Heart left ventricle (tissue), 16 donors: ENCODE measurements at regions not wholly inside any gene's neighbourhood (a gene's known extent, or its start where the extent isn't known, plus 50 kb on each side); places are given as distances from the start of the nearest gene placed in this dataset.

Source experiments
- ATAC-seq, 4 donors: fragments of 200-7000 bp; cut with Tn5 transposase; one replicate each; pipeline ENCODE4 v1.9.1; 2020 to 2022; ENCODE audit warnings: moderate library complexity in 4 of 4, mild to moderate bottlenecking in 3 of 4, moderate number of reproducible peaks in 1 of 4
- DNase-seq, 5 donors: peaks; one replicate each; pipeline ENCODE4 v3.0.0-alpha.2; 2020
- H3K27ac ChIP-seq, 12 donors: fragments of 200-600 bp; sonication (generic) in 4 of 12; one replicate each; pipeline versions ENCODE4 v1.5.0 to v1.8.0; 2016 to 2022; ENCODE audit warnings: mild to moderate bottlenecking in 2 of 12
- H3K27me3 ChIP-seq, 9 donors: fragments of 200-600 bp; sonication (generic) in 2 of 9; one replicate each; pipeline versions ENCODE4 v1.5.1 to v1.8.0; 2016 to 2022; ENCODE audit warnings: mild to moderate bottlenecking in 3 of 9
- H3K36me3 ChIP-seq, 9 donors: fragments of 200-600 bp; sonication (generic) in 2 of 9; one replicate each; pipeline versions ENCODE4 v1.5.0 to v1.8.0; 2018 to 2022; ENCODE audit warnings: mild to moderate bottlenecking in 2 of 9
- H3K4me1 ChIP-seq, 12 donors: fragments of 200-600 bp; sonication (generic) in 4 of 12; one replicate each; pipeline versions ENCODE4 v1.5.0 to v1.8.0; 2016 to 2022; ENCODE audit warnings: mild to moderate bottlenecking in 3 of 12
- H3K4me3 ChIP-seq, 12 donors: fragments of 200-600 bp; sonication (generic) in 4 of 12; one replicate each; pipeline versions ENCODE4 v1.5.0 to v1.8.0; 2017 to 2022; ENCODE audit warnings: mild to moderate bottlenecking in 9 of 12, moderate library complexity in 4 of 12
- H3K9me3 ChIP-seq, 12 donors: fragments of 200-600 bp; sonication (generic) in 4 of 12; one replicate each; pipeline versions ENCODE4 v1.5.0 to v1.8.0; 2016 to 2022; ENCODE audit warnings: mild to moderate bottlenecking in 1 of 12
- POLR2A ChIP-seq, 2 donors: fragments of 450-650 bp; IDR thresholded peaks; one replicate each; pipeline ENCODE4 v1.6.1; 2017; ENCODE audit warnings: antibody characterized with exemption in 2 of 2, mild to moderate bottlenecking in 2 of 2, moderate library complexity in 2 of 2
- WGBS, 4 donors: extraction: QIAGEN DNeasy Blood & Tissue Kit in 2 of 4; methylation state at CpG; one replicate each; pipeline versions ENCODE4 v1.1.5 to v1.1.7; 2013 to 2018; 5-methylcytosine and 5-hydroxymethylcytosine counted together
- intact Hi-C, 10 donors: fragments of 100-400 bp; cut with DNase I; formaldehyde crosslinking; loops; one replicate each; pipeline versions ENCODE4 v1.11.1 to v1.14.2; 2022
- TF ChIP-seq, protein P1 (sequence below), 12 donors: fragments of 200-600 bp; sonication (generic) in 4 of 12; IDR thresholded peaks; one replicate each; pipeline versions ENCODE4 v1.5.0 to v1.8.0; 2018 to 2022; ENCODE audit warnings: antibody characterized with exemption in 12 of 12, mild to moderate bottlenecking in 5 of 12
- donor health status: ischemic (EF 13 %, LVEDD 7.1; RV severe dilation, severe dysfunction).
- donor health status: healthy with polysubstance abuse.
- donor health status: DM: no; HTN: yes; CAD: no.
- donor health status: DM: no; HTN: no; CAD: no.
- donor health status: ischemic (EF 25% LVEDD 6.9; RV normal size, moderate dysfunction).
- donor health status: ischemic (EF 25% LVEDD 5.7; RV mildly dilated, moderate dysfunction).
- donor health status: healthy.
- donor health status: DM: yes; HTN: yes; CAD: no.
- donor health status: ischemic (EF 35%, LVEDD 5.7; RV mildly dilated, moderate dysfunction).
- donor health status: nonischemic (EF 11% LVEDD 7.7; RV severe dilation, severe dysfunction).
- donor health status: DM: yes; HTN: yes; CAD: no.
- donor health status: PGD.
- donor health status: ischemic (EF 29% LVEDD 5.4; RV normal size, mild dysfunction).
- donor health status: nonischemic (EF 23%, LVEDD 6.1; RV moderate dilation, normal function).

DNA sequence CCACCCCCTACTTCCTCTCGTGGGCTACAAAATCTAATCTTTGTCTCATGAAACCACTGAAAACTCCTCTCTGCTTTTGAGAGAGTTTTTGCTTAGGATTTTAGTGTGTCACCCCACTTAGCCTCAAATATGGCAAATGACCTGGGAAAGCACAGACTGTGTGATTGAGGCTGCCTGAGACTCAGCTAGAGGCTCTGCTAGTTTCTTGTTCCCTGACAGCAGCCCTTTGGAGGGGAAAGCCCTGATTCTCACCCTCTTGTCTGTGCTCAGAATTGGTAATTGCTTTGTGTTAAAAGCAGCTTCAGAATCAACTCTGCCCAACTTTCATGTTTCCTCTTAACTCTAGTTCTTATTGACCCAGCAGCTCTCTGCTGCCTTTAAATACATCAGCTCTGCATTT lies 85.6 kb upstream of the ZP4 start:
- H3K27ac ChIP-seq = no peak overlapping the region
- no peaks in the 10 kb centered on the region for H3K27me3 ChIP-seq
- no peaks in the 10 kb centered on the region for H3K36me3 ChIP-seq
- WGBS, 4 donors = 23 to 46% (median 30%) methylated on average over 1 of the region's 1 CpG
- no peak overlapping the region for H3K4me3 ChIP-seq
- ATAC-seq (no peak), DNase-seq (no peak)
- intact Hi-C loops = no loop called here
- H3K4me1 ChIP-seq = no peaks in the 10 kb centered on the region
- TF ChIP-seq, protein P1, sequence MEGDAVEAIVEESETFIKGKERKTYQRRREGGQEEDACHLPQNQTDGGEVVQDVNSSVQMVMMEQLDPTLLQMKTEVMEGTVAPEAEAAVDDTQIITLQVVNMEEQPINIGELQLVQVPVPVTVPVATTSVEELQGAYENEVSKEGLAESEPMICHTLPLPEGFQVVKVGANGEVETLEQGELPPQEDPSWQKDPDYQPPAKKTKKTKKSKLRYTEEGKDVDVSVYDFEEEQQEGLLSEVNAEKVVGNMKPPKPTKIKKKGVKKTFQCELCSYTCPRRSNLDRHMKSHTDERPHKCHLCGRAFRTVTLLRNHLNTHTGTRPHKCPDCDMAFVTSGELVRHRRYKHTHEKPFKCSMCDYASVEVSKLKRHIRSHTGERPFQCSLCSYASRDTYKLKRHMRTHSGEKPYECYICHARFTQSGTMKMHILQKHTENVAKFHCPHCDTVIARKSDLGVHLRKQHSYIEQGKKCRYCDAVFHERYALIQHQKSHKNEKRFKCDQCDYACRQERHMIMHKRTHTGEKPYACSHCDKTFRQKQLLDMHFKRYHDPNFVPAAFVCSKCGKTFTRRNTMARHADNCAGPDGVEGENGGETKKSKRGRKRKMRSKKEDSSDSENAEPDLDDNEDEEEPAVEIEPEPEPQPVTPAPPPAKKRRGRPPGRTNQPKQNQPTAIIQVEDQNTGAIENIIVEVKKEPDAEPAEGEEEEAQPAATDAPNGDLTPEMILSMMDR (IDR thresholded peaks at IDR 0.05) = no peak
- TF ChIP-seq POLR2A (IDR thresholded peaks at IDR 0.05) = no peak
- no peaks in the 10 kb centered on the region for H3K9me3 ChIP-seq

GRCh38 chr1:237975903-237976302 lies 85.2 kb upstream of the ZP4 start:
- 14 to 25% (median 20%) methylated on average over 1 of the region's 1 CpG for WGBS, 4 donors
- intact Hi-C loops = no loop called here
- no peak for ATAC-seq

GRCh38 chr1:237975376-237975775 lies 84.7 kb upstream of the ZP4 start:
- no peaks in the 10 kb centered on the region for H3K4me1 ChIP-seq
- H3K27ac ChIP-seq = no peak overlapping the region
- ATAC-seq = no peak
- no peaks in the 10 kb centered on the region for H3K9me3 ChIP-seq
- no peak for DNase-seq
- no peak overlapping the region for H3K4me3 ChIP-seq
- intact Hi-C loops = no loop called here
- H3K27me3 ChIP-seq = no peaks in the 10 kb centered on the region
- TF ChIP-seq, protein P1 (IDR thresholded peaks at IDR 0.05) = no peak
- TF ChIP-seq POLR2A (IDR thresholded peaks at IDR 0.05) = no peak
- no peaks in the 10 kb centered on the region for H3K36me3 ChIP-seq

More at GRCh38 chr1:237975903-237976302, 85.2 kb upstream of the ZP4 start:
- H3K9me3 ChIP-seq = no peaks in the 10 kb centered on the region
- H3K36me3 ChIP-seq = no peaks in the 10 kb centered on the region
- no peak overlapping the region for H3K4me3 ChIP-seq
- H3K4me1 ChIP-seq = no peaks in the 10 kb centered on the region
- no peaks in the 10 kb centered on the region for H3K27me3 ChIP-seq
- H3K27ac ChIP-seq = no peak overlapping the region
- no peak for DNase-seq
- TF ChIP-seq, protein P1 (IDR thresholded peaks at IDR 0.05) = no peak
- TF ChIP-seq POLR2A (IDR thresholded peaks at IDR 0.05) = no peak

DNA sequence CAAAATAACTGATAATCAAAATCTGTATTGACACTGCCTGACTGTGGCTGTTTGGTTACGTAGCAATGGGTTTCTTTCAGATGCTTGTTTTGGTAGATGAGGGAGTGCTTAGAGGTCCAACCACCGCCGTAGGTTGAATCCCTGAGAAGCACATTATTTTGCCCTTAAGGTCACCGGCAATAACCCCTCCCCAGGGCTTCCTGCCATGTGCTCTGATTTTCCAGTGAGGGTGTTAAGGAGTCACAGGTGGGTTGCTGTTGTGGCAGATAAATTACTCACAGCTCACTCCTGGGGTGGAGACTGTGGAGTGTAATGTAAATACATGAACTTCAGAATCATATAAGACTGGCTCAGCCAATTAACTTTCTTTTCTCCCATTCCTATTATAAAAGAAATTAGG lies 81.5 kb upstream of the ZP4 start:
- no peak overlapping the region for H3K4me3 ChIP-seq
- no peaks in the 10 kb centered on the region for H3K9me3 ChIP-seq
- DNase-seq (no peak), ATAC-seq (no peak)
- no peaks in the 10 kb centered on the region for H3K36me3 ChIP-seq
- intact Hi-C loops = no loop called here
- H3K27ac ChIP-seq = no peak overlapping the region
- no peaks in the 10 kb centered on the region for H3K4me1 ChIP-seq
- no peaks in the 10 kb centered on the region for H3K27me3 ChIP-seq
- TF ChIP-seq POLR2A (IDR thresholded peaks at IDR 0.05) = no peak
- TF ChIP-seq, protein P1 (IDR thresholded peaks at IDR 0.05) = no peak
- 62 to 75% (median 71%) methylated on average over 4 of the region's 4 CpGs for WGBS, 4 donors
